Ovary (tissue), 3 donors: ENCODE measurements at regions not wholly inside any gene's neighbourhood (a gene's known extent, or its start where the extent isn't known, plus 50 kb on each side); places are given as distances from the start of the nearest gene placed in this dataset.

ENCODE experiments used
- CTCF ChIP-seq, 3 donors: fragments of 450-650 bp in 2 of 3; fragments of 200-600 bp in 1 of 3; IDR thresholded peaks; one replicate each; pipeline versions ENCODE4 v1.5.1 to v1.8.0; 2016 to 2022; ENCODE audit warnings: antibody characterized with exemption in 3 of 3, mild to moderate bottlenecking in 1 of 3
- EP300 ChIP-seq: sonication (generic); formaldehyde crosslinking; IDR thresholded peaks from one replicate; pipeline ENCODE4 v1.6.1; 2017; ENCODE audit warnings: antibody characterized with exemption
- POLR2A ChIP-seq: fragments of 450-650 bp; IDR thresholded peaks from one replicate; pipeline ENCODE4 v1.6.1; 2017; ENCODE audit warnings: antibody characterized with exemption, mild to moderate bottlenecking, moderate library complexity
- donor health status: DM: no; HTN: no; CAD: no.

GRCh38 chr3:117941015-117941414, 1093.6 kb downstream of the IGSF11 start:
- TF ChIP-seq EP300 (no peak), CTCF (IDR thresholded peaks at IDR 0.05) (no peak), POLR2A (no peak)
